GM23338 (cell line): ENCODE measurements at regions not wholly inside any gene's neighbourhood (a gene's known extent, or its start where the extent isn't known, plus 50 kb on each side); places are given as distances from the start of the nearest gene placed in this dataset.

Experiments
- ZNF114 ChIP-seq: fragments of 250-450 bp; sonication (Bioruptor Pico); IDR thresholded peaks from 2 replicates; pipeline ENCODE4 v1.5.0; 2020; ENCODE audit warnings: mild to moderate bottlenecking, moderate library complexity
- TF ChIP-seq, protein P1 (sequence below), 2 experiments: fragments of 200-600 bp in 1 of 2; sonication (generic) in 1 of 2; conservative IDR thresholded peaks; 2 replicates each; pipeline versions ENCODE4 v1.5.1 to v1.6.1; 2016 to 2017; ENCODE audit warnings: antibody characterized with exemption in 2 of 2, low read depth in 2 of 2, mild to moderate bottlenecking in 2 of 2, moderate library complexity in 1 of 2

DNA sequence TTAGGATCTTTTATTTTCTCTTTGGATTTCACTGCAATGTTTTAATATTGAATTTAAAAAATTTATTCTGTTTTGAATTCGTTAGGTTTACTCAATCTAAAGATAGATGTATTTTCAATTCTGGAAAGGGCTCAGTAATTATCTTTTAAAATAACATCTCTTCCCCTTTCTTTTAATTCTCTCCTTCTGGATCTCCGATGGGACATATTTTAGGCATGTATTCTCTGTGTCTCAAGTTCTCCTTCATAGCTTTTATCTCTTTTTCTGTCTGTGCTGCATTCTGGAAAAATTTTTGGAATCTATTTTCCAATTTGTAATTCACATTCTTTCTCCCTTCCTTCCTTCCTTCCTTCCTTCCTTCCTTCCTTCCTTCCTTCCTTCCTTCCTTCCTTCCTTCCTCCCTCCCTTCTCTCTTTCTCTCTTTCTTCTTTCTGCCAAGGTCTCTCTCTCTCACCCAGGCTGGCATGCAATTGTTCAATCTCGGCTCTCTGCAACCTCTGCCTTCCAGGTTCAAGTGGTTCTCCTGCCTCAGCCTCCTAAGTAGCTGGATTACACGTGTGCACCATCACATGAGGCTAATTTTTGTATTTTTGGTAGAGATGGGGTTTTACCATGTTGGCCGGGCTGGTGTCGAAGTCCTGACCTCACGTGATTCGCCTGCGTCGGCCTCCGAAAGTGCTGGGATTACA, 98.5 kb upstream of the CTTNBP2 start:
- no peak for TF ChIP-seq ZNF114
- TF ChIP-seq, protein P1, sequence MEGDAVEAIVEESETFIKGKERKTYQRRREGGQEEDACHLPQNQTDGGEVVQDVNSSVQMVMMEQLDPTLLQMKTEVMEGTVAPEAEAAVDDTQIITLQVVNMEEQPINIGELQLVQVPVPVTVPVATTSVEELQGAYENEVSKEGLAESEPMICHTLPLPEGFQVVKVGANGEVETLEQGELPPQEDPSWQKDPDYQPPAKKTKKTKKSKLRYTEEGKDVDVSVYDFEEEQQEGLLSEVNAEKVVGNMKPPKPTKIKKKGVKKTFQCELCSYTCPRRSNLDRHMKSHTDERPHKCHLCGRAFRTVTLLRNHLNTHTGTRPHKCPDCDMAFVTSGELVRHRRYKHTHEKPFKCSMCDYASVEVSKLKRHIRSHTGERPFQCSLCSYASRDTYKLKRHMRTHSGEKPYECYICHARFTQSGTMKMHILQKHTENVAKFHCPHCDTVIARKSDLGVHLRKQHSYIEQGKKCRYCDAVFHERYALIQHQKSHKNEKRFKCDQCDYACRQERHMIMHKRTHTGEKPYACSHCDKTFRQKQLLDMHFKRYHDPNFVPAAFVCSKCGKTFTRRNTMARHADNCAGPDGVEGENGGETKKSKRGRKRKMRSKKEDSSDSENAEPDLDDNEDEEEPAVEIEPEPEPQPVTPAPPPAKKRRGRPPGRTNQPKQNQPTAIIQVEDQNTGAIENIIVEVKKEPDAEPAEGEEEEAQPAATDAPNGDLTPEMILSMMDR (conservative IDR thresholded peaks at IDR 0.05; ENCODE audit: low read depth in 2 of 2), result no peak
